K562 (cell line): ENCODE measurements at regions not wholly inside any gene's neighbourhood (a gene's known extent, or its start where the extent isn't known, plus 50 kb on each side); places are given as distances from the start of the nearest gene placed in this dataset.

Experiments
- ATAC-seq: fragments of 200-7000 bp; cut with Tn5 transposase; 3 replicates; pipeline ENCODE4 v1.9.1; 2020; ENCODE audit warnings: moderate library complexity
- BruUV-seq: library from RNA; stranded (reverse); fragments of 400-500 nt; replicated peaks from 2 replicates; lab custom pipeline; 2021; lab: Mats Ljungman, UMichigan
- CTCF ChIA-PET: fragments of 300-600 bp; formaldehyde crosslinking; extraction: SDS; loops from one replicate; lab custom pipeline; 2021; ENCODE audit warnings: low intra/inter-chr PET ratio; lab: Yijun Ruan, JAX
- POLR2A ChIA-PET: fragments of 300-600, 350-650 bp; sonication (Branson Sonifier 250); formaldehyde crosslinking; extraction: SDS; loops from one replicate; lab custom pipeline; 2021; ENCODE audit warnings: antibody characterized with exemption, inconsistent platforms; lab: Yijun Ruan, JAX
- DNase-seq, 4 experiments: peaks; one replicate each; pipeline versions ENCODE4 v3.0.0 to v3.0.0-alpha.2; 2011 to 2018; ENCODE audit warnings: low spot score in 3 of 4, mixed read lengths in 3 of 4; ENCODE audit errors: extremely low read depth in 1 of 4
- FAIRE-seq: peaks from 2 replicates; lab custom pipeline; 2011; peaks lifted over from hg19 to GRCh38; lab: Jason Lieb, UNC
- H2AFZ ChIP-seq: 2 replicates; pipeline ENCODE4 v1.6.0; 2011; ENCODE audit warnings: low read depth, low read length, control low read depth, inconsistent platforms
- H3K27ac ChIP-seq: fragments of 200-600 bp; 3 replicates; pipeline ENCODE4 v1.8.0; 2011; ENCODE audit warnings: low read depth, mild to moderate bottlenecking, control low read depth, inconsistent platforms, low read length, moderate library complexity, mixed read lengths; ENCODE audit errors: extremely low read depth
- H3K27me3 ChIP-seq, 2 experiments: fragments of 300-600 bp in 1 of 2; 2 replicates in 1 of 2; 3 replicates in 1 of 2; pipeline versions ENCODE4 v1.6.0 to v1.8.0; 2011; ENCODE audit warnings: inconsistent platforms in 2 of 2, low read length in 2 of 2, mild to moderate bottlenecking in 1 of 2, mixed read lengths in 1 of 2, moderate library complexity in 1 of 2; ENCODE audit not compliant: control insufficient read depth in 2 of 2, insufficient read depth in 2 of 2
- H3K36me3 ChIP-seq: fragments of 300-600 bp; 3 replicates; pipeline ENCODE4 v1.8.0; 2011; ENCODE audit warnings: mild to moderate bottlenecking, low read length, inconsistent platforms; ENCODE audit not compliant: control insufficient read depth, insufficient read depth
- H3K4me1 ChIP-seq, 2 experiments: fragments of 200-600 bp in 1 of 2; replicated peaks in 1 of 2; 2 replicates in 1 of 2; 3 replicates in 1 of 2; pipeline versions ENCODE4 v1.5.1 to v1.8.0; 2011; ENCODE audit warnings: inconsistent platforms in 2 of 2, low read length in 2 of 2, mild to moderate bottlenecking in 1 of 2, mixed read lengths in 1 of 2, moderate library complexity in 1 of 2; ENCODE audit not compliant: control insufficient read depth in 2 of 2, insufficient read depth in 2 of 2
- H3K4me2 ChIP-seq: 2 replicates; pipeline ENCODE4 v1.6.1; 2011; ENCODE audit warnings: low read length, control low read depth, inconsistent platforms, mixed read lengths; ENCODE audit not compliant: insufficient read depth
- H3K4me3 ChIP-seq: fragments of 200-600 bp; sonication (generic), shearing (Covaris generic); 2 replicates; pipeline ENCODE4 v1.5.1; 2016; ENCODE audit warnings: control low read depth, inconsistent platforms
- H3K79me2 ChIP-seq: fragments of 200-600 bp; 3 replicates; pipeline ENCODE4 v1.8.0; 2011; ENCODE audit warnings: low read length, inconsistent platforms; ENCODE audit not compliant: control insufficient read depth, insufficient read depth
- H3K9ac ChIP-seq, 2 experiments: 2 replicates each; pipeline versions ENCODE4 v1.6.0 to v1.6.1; 2011; ENCODE audit warnings: low read depth in 2 of 2, low read length in 2 of 2, control low read depth in 1 of 2, inconsistent platforms in 1 of 2, mild to moderate bottlenecking in 1 of 2, mixed read lengths in 1 of 2; ENCODE audit not compliant: insufficient read depth in 1 of 2
- H3K9me1 ChIP-seq: one replicate; pipeline ENCODE4 v1.6.0; 2011; ENCODE audit warnings: inconsistent platforms, mild to moderate bottlenecking, low read length, moderate library complexity; ENCODE audit not compliant: control insufficient read depth, insufficient read depth
- H3K9me3 ChIP-seq: replicated peaks from 2 replicates; pipeline ENCODE4 v1.5.1; 2011; ENCODE audit warnings: low read depth, low read length, inconsistent platforms; ENCODE audit not compliant: control insufficient read depth, insufficient read depth
- H4K20me1 ChIP-seq: replicated peaks from 2 replicates; pipeline ENCODE4 v1.6.1; 2011; ENCODE audit warnings: low read length, inconsistent platforms, mixed read lengths; ENCODE audit not compliant: control insufficient read depth, insufficient read depth
- C11orf30 ChIP-seq: fragments of 450-650 bp; IDR thresholded peaks from 2 replicates; pipeline ENCODE4 v1.6.1; 2016; ENCODE audit warnings: low read depth, mild to moderate bottlenecking
- CHD1 ChIP-seq: fragments of 200-600 bp; sonication (generic); IDR thresholded peaks from one replicate; pipeline ENCODE4 v1.6.1; 2012; ENCODE audit warnings: mild to moderate bottlenecking, moderate library complexity, low read length, inconsistent platforms
- ETV5 ChIP-seq: sonication (generic); formaldehyde crosslinking; IDR thresholded peaks from 2 replicates; pipeline ENCODE4 v1.4.0; 2020; ENCODE audit warnings: low read depth, mild to moderate bottlenecking, missing genetic modification reagents
- FOXJ2 ChIP-seq: fragments of 200-800 bp; sonication (Bioruptor generic); IDR thresholded peaks from 2 replicates; pipeline ENCODE4 v1.6.1; 2016; ENCODE audit warnings: missing genetic modification characterization, missing compliant biosample characterization
- ILF3 ChIP-seq: fragments of 450-650 bp; IDR thresholded peaks from 2 replicates; pipeline ENCODE4 v1.6.1; 2018; ENCODE audit warnings: antibody characterized with exemption, mild to moderate bottlenecking, moderate library complexity, borderline replicate concordance
- JUN ChIP-seq, 2 experiments: sonication (generic) in 1 of 2; formaldehyde crosslinking in 1 of 2; IDR thresholded peaks; 2 replicates each; pipeline versions ENCODE4 v1.6.1 to v1.8.0; 2012 to 2022; ENCODE audit warnings: borderline replicate concordance in 2 of 2, mild to moderate bottlenecking in 2 of 2, improper control_type of control experiment in 1 of 2, low read depth in 1 of 2, low read length in 1 of 2, missing genetic modification reagents in 1 of 2
- KLF13 ChIP-seq: fragments of 450-650 bp; IDR thresholded peaks from 2 replicates; pipeline ENCODE4 v1.6.1; 2016; ENCODE audit warnings: missing genetic modification characterization, low read depth, mild to moderate bottlenecking, missing compliant biosample characterization, moderate library complexity, borderline replicate concordance
- MAFK ChIP-seq: IDR thresholded peaks from 2 replicates; pipeline ENCODE4 v1.6.1; 2011; ENCODE audit warnings: low read length, improper control_type of control experiment
- RFX7 ChIP-seq: fragments of 250-450 bp; sonication (Bioruptor Pico); IDR thresholded peaks from 2 replicates; pipeline ENCODE4 v1.5.1; 2021; ENCODE audit warnings: mild to moderate bottlenecking
- ZFP30 ChIP-seq: fragments of 250-450 bp; sonication (Bioruptor Pico); IDR thresholded peaks from 2 replicates; pipeline ENCODE4 v1.8.0; 2022; ENCODE audit warnings: moderate library complexity, mild to moderate bottlenecking, inconsistent platforms, borderline replicate concordance
- ZNF197 ChIP-seq: fragments of 200-800 bp; sonication (Bioruptor generic); IDR thresholded peaks from 2 replicates; pipeline ENCODE4 v1.6.1; 2016; ENCODE audit warnings: low read depth, missing genetic modification characterization, missing compliant biosample characterization
- ZNF3 ChIP-seq: fragments of 250-450 bp; sonication (Bioruptor Pico); IDR thresholded peaks from 2 replicates; pipeline ENCODE4 v1.5.0; 2021; ENCODE audit warnings: mild to moderate bottlenecking, moderate library complexity
- WGBS: fragments of 100-300 bp; shearing (Covaris generic); methylation state at CpG from one replicate; pipeline ENCODE4 v1.1.6; 2016; ENCODE audit warnings: low coverage, mixed read lengths; ENCODE audit not compliant: insufficient coverage; ENCODE audit errors: missing lambda C conversion rate; 5-methylcytosine and 5-hydroxymethylcytosine counted together
- in situ Hi-C: fragments of 300-500 bp; cut with MboI; formaldehyde crosslinking; loops from 4 replicates; pipeline ENCODE4 v1.15.0; 2018; ENCODE audit warnings: inconsistent platforms, mixed read lengths
- intact Hi-C: fragments of 100-400 bp; cut with micrococcal nuclease; formaldehyde crosslinking; loops from 2 replicates; pipeline ENCODE4 v1.14.2; 2022
- TF ChIP-seq, protein P1 (sequence below), 2 experiments: fragments of 450-650 bp; conservative IDR thresholded peaks; 2 replicates each; pipeline ENCODE4 v1.6.1; 2017; ENCODE audit warnings: mild to moderate bottlenecking in 2 of 2, moderate library complexity in 2 of 2
- TF ChIP-seq, protein P2 (sequence below), 3 experiments: IDR thresholded peaks in 2 of 3; conservative IDR thresholded peaks in 1 of 3; 2 replicates each; pipeline ENCODE4 v1.5.1; 2011 to 2012; ENCODE audit warnings: low read length in 3 of 3, mild to moderate bottlenecking in 3 of 3, control low read depth in 2 of 3, improper control_type of control experiment in 1 of 3, inconsistent platforms in 1 of 3, low read depth in 1 of 3, mixed read lengths in 1 of 3, moderate library complexity in 1 of 3; ENCODE audit not compliant: insufficient read depth in 2 of 3
- TF ChIP-seq, protein P3 (sequence below): fragments of 450-650 bp; IDR thresholded peaks from 2 replicates; pipeline ENCODE4 v1.7.1; 2018; ENCODE audit warnings: mild to moderate bottlenecking, low read depth; ENCODE audit not compliant: partially characterized antibody

DNA sequence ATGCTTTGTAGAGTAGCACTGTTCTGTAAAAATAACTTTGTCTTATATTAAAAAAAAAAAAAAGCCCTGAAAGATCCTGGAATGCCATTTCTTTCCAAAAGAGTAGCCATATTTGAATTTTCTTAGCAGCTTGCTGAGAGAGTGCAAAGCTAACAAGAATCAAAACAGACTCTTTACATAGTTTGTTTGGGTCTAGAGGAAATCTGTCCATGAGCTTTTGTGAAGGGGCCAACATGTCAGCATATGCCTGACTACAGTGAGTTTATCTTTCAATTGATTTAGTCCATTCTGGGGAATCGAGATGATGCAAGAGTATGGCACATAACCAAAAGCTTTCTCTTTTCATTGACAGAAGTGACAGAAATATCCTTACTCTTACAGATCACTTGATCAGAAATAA lies 777.7 kb upstream of the ACVR2A start:
- Histone ChIP-seq H3K36me3 (no peaks in the 10 kb centered on the region), H4K20me1 (no peaks in the 10 kb centered on the region), H3K9ac (no peak overlapping the region), H3K9me3 (no peaks in the 10 kb centered on the region), H3K4me3 (no peak overlapping the region), H3K9me1 (no peaks in the 10 kb centered on the region), H3K4me1 (no peaks in the 10 kb centered on the region), H3K4me2 (no peak overlapping the region), H3K27ac (no peak overlapping the region), H2AFZ (no peak overlapping the region), H3K79me2 (no peaks in the 10 kb centered on the region), H3K27me3 (no peaks in the 10 kb centered on the region)
- WGBS: 0% methylated on average over 1 of the region's 1 CpG
- in situ Hi-C loops: no loop called here
- intact Hi-C loops: no loop called here
- no TSS peak for BruUV-seq
- POLR2A ChIA-PET: interaction anchor here (0.6 kb wide), 1 partner anchor 112 kb away, joined by 3 read pairs; no protein-coding TSS in a partner anchor
- CTCF ChIA-PET: no interaction called here
- TF ChIP-seq, protein P1, sequence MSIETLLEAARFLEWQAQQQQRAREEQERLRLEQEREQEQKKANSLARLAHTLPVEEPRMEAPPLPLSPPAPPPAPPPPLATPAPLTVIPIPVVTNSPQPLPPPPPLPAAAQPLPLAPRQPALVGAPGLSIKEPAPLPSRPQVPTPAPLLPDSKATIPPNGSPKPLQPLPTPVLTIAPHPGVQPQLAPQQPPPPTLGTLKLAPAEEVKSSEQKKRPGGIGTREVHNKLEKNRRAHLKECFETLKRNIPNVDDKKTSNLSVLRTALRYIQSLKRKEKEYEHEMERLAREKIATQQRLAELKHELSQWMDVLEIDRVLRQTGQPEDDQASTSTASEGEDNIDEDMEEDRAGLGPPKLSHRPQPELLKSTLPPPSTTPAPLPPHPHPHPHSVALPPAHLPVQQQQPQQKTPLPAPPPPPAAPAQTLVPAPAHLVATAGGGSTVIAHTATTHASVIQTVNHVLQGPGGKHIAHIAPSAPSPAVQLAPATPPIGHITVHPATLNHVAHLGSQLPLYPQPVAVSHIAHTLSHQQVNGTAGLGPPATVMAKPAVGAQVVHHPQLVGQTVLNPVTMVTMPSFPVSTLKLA (conservative IDR thresholded peaks at IDR 0.05): no peak
- no peak for TF ChIP-seq MAFK
- TF ChIP-seq ZNF197 (CRISPR knock-in tag): no peak
- TF ChIP-seq ETV5: no peak
- TF ChIP-seq CHD1: no peak
- no peak for TF ChIP-seq C11orf30
- no peak for TF ChIP-seq JUN (IDR thresholded peaks at IDR 0.05; ENCODE audit: borderline replicate concordance, low read depth, low read length)
- TF ChIP-seq JUN (CRISPR knock-in tag; IDR thresholded peaks at IDR 0.05; ENCODE audit: borderline replicate concordance): no peak
- no peak for TF ChIP-seq RFX7 (CRISPR knock-in tag)
- TF ChIP-seq, protein P2, sequence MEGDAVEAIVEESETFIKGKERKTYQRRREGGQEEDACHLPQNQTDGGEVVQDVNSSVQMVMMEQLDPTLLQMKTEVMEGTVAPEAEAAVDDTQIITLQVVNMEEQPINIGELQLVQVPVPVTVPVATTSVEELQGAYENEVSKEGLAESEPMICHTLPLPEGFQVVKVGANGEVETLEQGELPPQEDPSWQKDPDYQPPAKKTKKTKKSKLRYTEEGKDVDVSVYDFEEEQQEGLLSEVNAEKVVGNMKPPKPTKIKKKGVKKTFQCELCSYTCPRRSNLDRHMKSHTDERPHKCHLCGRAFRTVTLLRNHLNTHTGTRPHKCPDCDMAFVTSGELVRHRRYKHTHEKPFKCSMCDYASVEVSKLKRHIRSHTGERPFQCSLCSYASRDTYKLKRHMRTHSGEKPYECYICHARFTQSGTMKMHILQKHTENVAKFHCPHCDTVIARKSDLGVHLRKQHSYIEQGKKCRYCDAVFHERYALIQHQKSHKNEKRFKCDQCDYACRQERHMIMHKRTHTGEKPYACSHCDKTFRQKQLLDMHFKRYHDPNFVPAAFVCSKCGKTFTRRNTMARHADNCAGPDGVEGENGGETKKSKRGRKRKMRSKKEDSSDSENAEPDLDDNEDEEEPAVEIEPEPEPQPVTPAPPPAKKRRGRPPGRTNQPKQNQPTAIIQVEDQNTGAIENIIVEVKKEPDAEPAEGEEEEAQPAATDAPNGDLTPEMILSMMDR (IDR thresholded peaks at IDR 0.05 in 2 of 3, conservative IDR thresholded peaks at IDR 0.05 in 1 of 3; ENCODE audit: insufficient read depth in 2 of 3, low read depth in 1 of 3, low read length in 3 of 3): no peak
- TF ChIP-seq ZFP30 (CRISPR knock-in tag): no peak
- TF ChIP-seq, protein P3, sequence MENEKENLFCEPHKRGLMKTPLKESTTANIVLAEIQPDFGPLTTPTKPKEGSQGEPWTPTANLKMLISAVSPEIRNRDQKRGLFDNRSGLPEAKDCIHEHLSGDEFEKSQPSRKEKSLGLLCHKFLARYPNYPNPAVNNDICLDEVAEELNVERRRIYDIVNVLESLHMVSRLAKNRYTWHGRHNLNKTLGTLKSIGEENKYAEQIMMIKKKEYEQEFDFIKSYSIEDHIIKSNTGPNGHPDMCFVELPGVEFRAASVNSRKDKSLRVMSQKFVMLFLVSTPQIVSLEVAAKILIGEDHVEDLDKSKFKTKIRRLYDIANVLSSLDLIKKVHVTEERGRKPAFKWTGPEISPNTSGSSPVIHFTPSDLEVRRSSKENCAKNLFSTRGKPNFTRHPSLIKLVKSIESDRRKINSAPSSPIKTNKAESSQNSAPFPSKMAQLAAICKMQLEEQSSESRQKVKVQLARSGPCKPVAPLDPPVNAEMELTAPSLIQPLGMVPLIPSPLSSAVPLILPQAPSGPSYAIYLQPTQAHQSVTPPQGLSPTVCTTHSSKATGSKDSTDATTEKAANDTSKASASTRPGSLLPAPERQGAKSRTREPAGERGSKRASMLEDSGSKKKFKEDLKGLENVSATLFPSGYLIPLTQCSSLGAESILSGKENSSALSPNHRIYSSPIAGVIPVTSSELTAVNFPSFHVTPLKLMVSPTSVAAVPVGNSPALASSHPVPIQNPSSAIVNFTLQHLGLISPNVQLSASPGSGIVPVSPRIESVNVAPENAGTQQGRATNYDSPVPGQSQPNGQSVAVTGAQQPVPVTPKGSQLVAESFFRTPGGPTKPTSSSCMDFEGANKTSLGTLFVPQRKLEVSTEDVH: no peak
- no peak for TF ChIP-seq KLF13 (tag)
- no peak for TF ChIP-seq ILF3
- no peak for TF ChIP-seq FOXJ2
- TF ChIP-seq ZNF3: no peak
- no peak for ATAC-seq
- no peak for FAIRE-seq
- DNase-seq: no peak
